ENCODE measurements at regions not wholly inside any gene's neighbourhood (a gene's known extent, or its start where the extent isn't known, plus 50 kb on each side); places are given as distances from the start of the nearest gene placed in this dataset.
A peak's percentile ranks its signal among the peaks of the same experiment; 100 is the strongest.
"Not testable (repeated sequence)": the region's sequence is repeated elsewhere in the genome, so short reads cannot be mapped to it uniquely, and the experiment has no call there.

DNA sequence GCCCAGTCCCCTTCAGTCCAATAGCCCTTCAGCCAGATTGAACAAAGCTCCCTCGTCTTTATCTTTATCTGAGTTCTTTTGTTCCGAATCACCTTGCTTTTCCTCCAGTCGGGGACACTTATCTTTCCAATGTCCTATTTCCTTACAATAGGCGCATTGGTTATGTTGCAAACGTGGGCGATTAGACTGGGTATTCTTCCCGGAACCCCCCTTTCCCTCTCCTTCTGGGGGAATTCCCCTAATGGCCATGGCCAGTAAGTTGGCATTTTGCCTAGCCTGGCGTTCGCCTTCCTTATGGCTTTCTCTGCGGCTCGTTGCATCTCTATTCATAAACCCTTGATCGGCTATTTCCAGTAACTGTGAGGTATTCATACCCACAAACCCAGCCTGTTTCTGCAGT lies 82.2 kb upstream of the VEPH1 start:
- no peaks in the 10 kb centered on the region for H3K36me3 ChIP-seq
- H3K27ac ChIP-seq, result no peak overlapping the region
- no peak for ATAC-seq
- no peaks in the 10 kb centered on the region for H3K27me3 ChIP-seq
- H3K4me3 ChIP-seq, result no peak overlapping the region
- WGBS, 2 donors (ENCODE audit: low coverage in 1 of 2), result 85 to 90% methylated on average over 12 of the region's 12 CpGs
- no peaks in the 10 kb centered on the region for H3K4me1 ChIP-seq
- TF ChIP-seq EP300 (IDR thresholded peaks at IDR 0.05) (no peak), POLR2A (IDR thresholded peaks at IDR 0.05) (no peak), CTCF (IDR thresholded peaks at IDR 0.05) (no peak), POLR2AphosphoS5 (IDR thresholded peaks at IDR 0.05) (no peak)
- H3K9me3 ChIP-seq, result no peaks in the 10 kb centered on the region

- no peak overlapping the region for H3K27ac ChIP-seq
- H3K36me3 ChIP-seq, result no peaks in the 10 kb centered on the region
- no peak for ATAC-seq
- H3K27me3 ChIP-seq, result no peaks in the 10 kb centered on the region
- H3K4me1 ChIP-seq, result no peaks in the 10 kb centered on the region
- TF ChIP-seq CTCF (IDR thresholded peaks at IDR 0.05) (no peak), POLR2A (IDR thresholded peaks at IDR 0.05) (no peak), EP300 (IDR thresholded peaks at IDR 0.05) (no peak), POLR2AphosphoS5 (IDR thresholded peaks at IDR 0.05) (no peak)
- WGBS, 2 donors (ENCODE audit: low coverage in 1 of 2), result 82% methylated on average over 3 of the region's 3 CpGs; no CpG with 5 or more reads in 1 of the 2 donors
- H3K9me3 ChIP-seq, result no peaks in the 10 kb centered on the region
- H3K4me3 ChIP-seq, result no peak overlapping the region
These were observed 79.4 kb upstream of the VEPH1 start for GRCh38 chr3:157582637-157582973.

DNA sequence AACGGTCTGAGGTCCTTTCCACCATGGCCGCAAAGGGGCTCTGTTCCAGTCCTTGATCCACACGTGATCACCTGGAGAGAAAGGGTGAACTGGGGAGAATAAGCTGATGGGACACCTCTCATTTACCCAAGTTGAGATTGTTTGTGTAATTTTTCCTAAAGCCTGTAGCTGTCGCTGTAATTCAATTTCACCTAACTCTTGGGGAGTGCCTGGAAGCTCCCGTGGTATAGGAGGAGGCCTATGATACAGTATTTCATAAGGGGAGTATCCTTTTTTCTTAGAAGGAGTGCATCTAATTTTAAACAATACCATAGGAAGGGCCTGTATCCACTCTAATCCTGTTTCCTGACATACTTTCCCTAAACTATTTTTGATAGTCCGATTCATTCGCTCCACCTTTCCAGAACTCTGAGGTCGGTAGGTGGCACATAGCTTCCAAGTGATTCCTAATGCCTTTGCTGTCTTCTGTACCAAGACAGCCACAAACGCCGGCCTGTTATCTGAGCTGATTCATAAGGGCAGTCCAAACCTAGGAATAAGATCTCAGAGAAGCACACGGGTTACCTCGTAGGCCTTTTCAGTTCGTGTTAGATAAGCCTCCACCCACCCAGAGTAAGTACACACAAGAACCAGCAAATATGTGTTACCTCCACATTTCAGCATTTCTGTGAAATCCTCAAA lies 78.9 kb upstream of the VEPH1 start:
- not testable (repeated sequence) for H3K9me3 ChIP-seq, ATAC-seq, H3K27me3 ChIP-seq, H3K4me1 ChIP-seq, H3K36me3 ChIP-seq, H3K27ac ChIP-seq, H3K4me3 ChIP-seq
- peak in 1 of 4 experiments; percentile 11 for TF ChIP-seq CTCF (IDR thresholded peaks at IDR 0.05)
- 65 to 87% methylated on average over 3 to 7 of the region's 13 CpGs for WGBS, 2 donors (ENCODE audit: low coverage in 1 of 2)

DNA sequence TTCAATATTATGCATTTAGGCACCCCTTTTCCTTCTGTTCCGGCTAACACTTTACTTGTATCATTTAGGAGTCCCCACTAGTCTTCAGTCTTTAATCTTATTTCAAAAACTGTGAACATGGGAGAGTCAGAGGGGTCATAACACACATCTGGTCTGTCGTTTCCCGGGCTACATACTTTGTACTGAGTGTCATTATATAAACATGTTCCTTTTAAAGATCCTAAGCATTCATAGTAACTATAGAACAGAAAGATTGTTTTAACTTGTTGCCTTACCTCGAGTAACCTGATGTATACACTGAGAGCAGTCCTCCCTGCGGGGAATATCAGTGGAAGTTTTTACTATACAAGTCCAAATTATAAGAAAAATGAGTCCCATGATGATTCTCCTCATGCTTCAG lies 78.2 kb upstream of the VEPH1 start:
- no peak for ATAC-seq
- H3K9me3 ChIP-seq, result no peaks in the 10 kb centered on the region
- H3K4me3 ChIP-seq, result no peak overlapping the region
- H3K27me3 ChIP-seq, result no peaks in the 10 kb centered on the region
- no peak for TF ChIP-seq POLR2A (IDR thresholded peaks at IDR 0.05)
- TF ChIP-seq POLR2AphosphoS5 (IDR thresholded peaks at IDR 0.05), result no peak
- no peak for TF ChIP-seq EP300 (IDR thresholded peaks at IDR 0.05)
- no peak for TF ChIP-seq CTCF (IDR thresholded peaks at IDR 0.05)
- H3K27ac ChIP-seq, result no peak overlapping the region
- H3K4me1 ChIP-seq, result no peaks in the 10 kb centered on the region
- H3K36me3 ChIP-seq, result no peaks in the 10 kb centered on the region
- WGBS, 2 donors (ENCODE audit: low coverage in 1 of 2), result 31 to 35% methylated on average over 4 to 5 of the region's 5 CpGs

- ATAC-seq, result no peak
- no peaks in the 10 kb centered on the region for H3K9me3 ChIP-seq
- H3K27ac ChIP-seq, result no peak overlapping the region
- no peaks in the 10 kb centered on the region for H3K27me3 ChIP-seq
- WGBS, 2 donors (ENCODE audit: low coverage in 1 of 2), result 34 to 53% methylated on average over 3 of the region's 3 CpGs
- no peak overlapping the region for H3K4me3 ChIP-seq
- no peaks in the 10 kb centered on the region for H3K4me1 ChIP-seq
- no peaks in the 10 kb centered on the region for H3K36me3 ChIP-seq
- TF ChIP-seq CTCF (IDR thresholded peaks at IDR 0.05) (no peak), POLR2A (IDR thresholded peaks at IDR 0.05) (no peak), POLR2AphosphoS5 (IDR thresholded peaks at IDR 0.05) (no peak), EP300 (IDR thresholded peaks at IDR 0.05) (no peak)
These were observed 75.0 kb upstream of the VEPH1 start for GRCh38 chr3:157578181-157578580.

Data from gastroesophageal sphincter (tissue), 4 donors.